RWPE1 (cell line): ENCODE measurements at regions not wholly inside any gene's neighbourhood (a gene's known extent, or its start where the extent isn't known, plus 50 kb on each side); places are given as distances from the start of the nearest gene placed in this dataset.
A peak's percentile ranks its signal among the peaks of the same experiment; 100 is the strongest.
"Not testable (repeated sequence)": the region's sequence is repeated elsewhere in the genome, so short reads cannot be mapped to it uniquely, and the experiment has no call there.

ENCODE experiments used
- CTCF ChIA-PET: fragments of 350-600 bp; sonication (Branson Sonifier 250); formaldehyde crosslinking; extraction: SDS; loops from one replicate; lab custom pipeline; 2021; lab: Yijun Ruan, JAX
- POLR2A ChIA-PET: fragments of 400-600 bp; formaldehyde crosslinking; extraction: SDS; loops from one replicate; lab custom pipeline; 2020; ENCODE audit warnings: antibody characterized with exemption; ENCODE audit not compliant: low non-redundant PET; lab: Yijun Ruan, JAX
- DNase-seq: peaks from one replicate; pipeline ENCODE4 v3.0.0; 2012; ENCODE audit warnings: low spot score
- H3K27ac ChIP-seq: fragments of 450-650 bp; 2 replicates; pipeline ENCODE4 v1.5.1; 2017
- CTCF ChIP-seq: fragments of 450-650 bp; conservative IDR thresholded peaks from 2 replicates; pipeline ENCODE4 v1.5.1; 2017; ENCODE audit warnings: low read depth, mild to moderate bottlenecking

DNA sequence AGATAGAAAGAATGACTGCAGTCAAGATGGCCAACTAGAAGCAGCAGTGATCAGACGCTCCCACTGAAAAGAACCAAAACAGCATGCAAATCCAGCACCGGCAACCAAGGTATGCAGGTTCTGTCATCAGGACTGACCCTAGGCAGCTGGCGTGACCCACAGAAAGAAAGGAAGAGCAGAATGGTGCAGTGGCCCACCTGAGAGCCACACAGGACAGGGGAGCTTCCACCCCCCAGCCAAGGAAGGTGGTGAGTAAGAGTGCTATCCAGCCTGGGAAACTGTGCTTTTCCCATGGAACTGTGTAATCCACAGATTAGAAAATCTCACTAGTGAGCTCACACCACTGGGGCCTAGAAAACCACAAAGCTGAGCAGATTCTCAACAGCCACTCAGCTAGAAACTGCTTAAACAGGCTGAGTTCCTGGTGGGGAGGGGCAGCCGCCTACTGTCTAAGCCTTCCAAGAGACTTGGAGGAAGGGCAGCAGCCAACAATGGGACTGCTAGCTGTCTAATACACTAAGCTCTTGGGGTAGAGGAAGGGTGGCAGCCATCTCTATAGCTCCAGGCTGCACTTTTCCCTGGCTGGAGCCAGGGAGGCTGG lies 127.9 kb downstream of the EVA1A start:
- no peak for DNase-seq
- POLR2A ChIA-PET, result no interaction called here

DNA sequence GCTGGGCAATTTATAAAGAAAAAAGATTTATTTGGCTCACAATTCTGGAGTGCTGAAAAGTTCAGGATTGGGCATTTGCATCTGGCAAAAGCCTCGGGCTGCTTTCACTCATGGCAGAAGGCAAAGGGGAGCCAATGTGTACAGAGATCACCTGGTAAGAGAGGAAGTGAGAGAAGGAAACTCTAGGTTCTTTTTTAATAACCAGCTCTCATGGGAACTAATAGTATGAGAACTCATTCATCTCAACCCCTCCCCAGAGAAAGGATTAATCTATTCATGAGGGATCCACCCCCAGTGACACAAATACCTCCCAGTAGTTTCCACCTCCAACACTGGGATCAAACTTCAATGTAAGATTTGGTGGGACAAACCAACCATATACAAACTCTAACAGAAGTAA lies 129.0 kb downstream of the EVA1A start:
- ChIA-PET CTCF (no interaction called here), POLR2A (no interaction called here)
- H3K27ac ChIP-seq, result no peak overlapping the region
- TF ChIP-seq CTCF, result no peak
- no peak for DNase-seq

More for the DNA sequence above, 127.9 kb downstream of the EVA1A start:
- CTCF ChIA-PET, result no interaction called here
- TF ChIP-seq CTCF, result no peak
- H3K27ac ChIP-seq, result no peak overlapping the region

GRCh38 chr2:75431276-75431675 lies 129.5 kb downstream of the EVA1A start:
- no peak for TF ChIP-seq CTCF
- POLR2A ChIA-PET, result no interaction called here
- H3K27ac ChIP-seq, result no peak overlapping the region
- CTCF ChIA-PET, result no interaction called here
- DNase-seq, result no peak

- POLR2A ChIA-PET, DNase-seq, H3K27ac ChIP-seq, CTCF ChIA-PET: not testable (repeated sequence)
Observed at GRCh38 chr2:75430449-75430848, 130.3 kb downstream of the EVA1A start.

DNA sequence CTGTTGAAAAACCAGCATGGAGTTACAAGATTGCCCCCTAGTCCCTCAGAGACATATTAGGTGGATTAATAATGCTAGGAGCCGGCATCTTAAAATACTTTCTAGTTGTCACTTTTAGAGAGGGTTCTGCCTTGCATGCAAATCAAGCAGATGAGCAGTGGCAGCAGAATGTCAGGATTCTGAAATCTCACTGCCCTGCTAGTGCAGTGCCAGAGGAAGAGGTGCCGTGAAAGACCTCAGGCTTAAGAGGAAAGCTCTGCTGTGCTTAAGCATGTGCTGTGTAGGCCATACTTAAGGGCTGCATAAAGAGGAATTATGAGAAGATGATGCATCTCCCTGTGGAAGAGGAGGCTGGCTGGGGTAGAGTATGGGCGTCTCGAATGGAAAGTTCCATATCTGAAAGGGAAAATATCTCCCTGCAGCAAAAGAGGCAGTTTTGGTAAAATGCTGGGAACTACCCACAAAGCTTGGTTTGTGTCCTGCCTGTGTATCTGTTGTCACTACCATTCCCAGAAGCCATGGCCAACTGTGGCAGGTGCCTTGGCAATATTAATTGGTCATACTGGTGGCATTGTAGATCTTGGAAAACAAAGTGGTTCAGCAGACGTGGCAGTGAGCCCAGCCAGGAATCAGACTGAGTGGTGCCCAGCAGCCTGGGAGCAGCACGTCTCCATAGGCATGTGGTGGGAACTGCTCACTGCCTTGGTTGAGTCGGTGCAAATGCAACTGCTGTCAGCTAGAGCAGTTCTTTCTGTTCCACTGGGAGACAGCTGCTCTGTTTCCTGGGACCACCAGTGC lies 131.9 kb downstream of the EVA1A start:
- DNase-seq, result no peak
- ChIA-PET POLR2A (no interaction called here), CTCF (no interaction called here)
- no peak for TF ChIP-seq CTCF
- H3K27ac ChIP-seq, result no peak overlapping the region

GRCh38 chr2:75428060-75428459 lies 132.7 kb downstream of the EVA1A start:
- ChIA-PET POLR2A (no interaction called here), CTCF (interaction anchor here (0.6 kb wide), 2 partner anchors 181 to 1356 kb away, joined by 4 to 5 read pairs; no protein-coding TSS in a partner anchor)
- no peak for TF ChIP-seq CTCF
- no peak overlapping the region for H3K27ac ChIP-seq
- peak; percentile 4 for DNase-seq
